BJ (cell line): ENCODE measurements at regions not wholly inside any gene's neighbourhood (a gene's known extent, or its start where the extent isn't known, plus 50 kb on each side); places are given as distances from the start of the nearest gene placed in this dataset.

Experiments
- CTCF ChIA-PET: fragments of 350-600 bp; formaldehyde crosslinking; extraction: SDS; loops from one replicate; lab custom pipeline; 2021; ENCODE audit warnings: antibody characterized with exemption, inconsistent platforms; lab: Yijun Ruan, JAX
- POLR2A ChIA-PET: fragments of 300-600 bp; sonication (Branson Sonifier 250); formaldehyde crosslinking; extraction: SDS; loops from one replicate; lab custom pipeline; 2021; ENCODE audit warnings: antibody characterized with exemption; lab: Charles Lee
- DNase-seq: peaks from one replicate; pipeline ENCODE4 v3.0.0-alpha.2; 2011; ENCODE audit warnings: low read depth
- H3K27me3 ChIP-seq: 2 replicates; pipeline ENCODE4 v1.6.0; 2011; ENCODE audit warnings: low read length; ENCODE audit not compliant: control insufficient read depth, insufficient read depth
- H3K36me3 ChIP-seq: 2 replicates; pipeline ENCODE4 v1.5.1; 2011; ENCODE audit warnings: low read length; ENCODE audit not compliant: control insufficient read depth, insufficient read depth
- H3K4me3 ChIP-seq: 2 replicates; pipeline ENCODE4 v1.5.1; 2011; ENCODE audit warnings: low read depth, mild to moderate bottlenecking, control low read depth, low read length
- TF ChIP-seq, protein P1 (sequence below): IDR thresholded peaks from 2 replicates; pipeline ENCODE4 v1.5.1; 2011; ENCODE audit warnings: low read depth, mild to moderate bottlenecking, control low read depth, inconsistent platforms, low read length, moderate library complexity; ENCODE audit not compliant: insufficient read depth

- TF ChIP-seq, protein P1, sequence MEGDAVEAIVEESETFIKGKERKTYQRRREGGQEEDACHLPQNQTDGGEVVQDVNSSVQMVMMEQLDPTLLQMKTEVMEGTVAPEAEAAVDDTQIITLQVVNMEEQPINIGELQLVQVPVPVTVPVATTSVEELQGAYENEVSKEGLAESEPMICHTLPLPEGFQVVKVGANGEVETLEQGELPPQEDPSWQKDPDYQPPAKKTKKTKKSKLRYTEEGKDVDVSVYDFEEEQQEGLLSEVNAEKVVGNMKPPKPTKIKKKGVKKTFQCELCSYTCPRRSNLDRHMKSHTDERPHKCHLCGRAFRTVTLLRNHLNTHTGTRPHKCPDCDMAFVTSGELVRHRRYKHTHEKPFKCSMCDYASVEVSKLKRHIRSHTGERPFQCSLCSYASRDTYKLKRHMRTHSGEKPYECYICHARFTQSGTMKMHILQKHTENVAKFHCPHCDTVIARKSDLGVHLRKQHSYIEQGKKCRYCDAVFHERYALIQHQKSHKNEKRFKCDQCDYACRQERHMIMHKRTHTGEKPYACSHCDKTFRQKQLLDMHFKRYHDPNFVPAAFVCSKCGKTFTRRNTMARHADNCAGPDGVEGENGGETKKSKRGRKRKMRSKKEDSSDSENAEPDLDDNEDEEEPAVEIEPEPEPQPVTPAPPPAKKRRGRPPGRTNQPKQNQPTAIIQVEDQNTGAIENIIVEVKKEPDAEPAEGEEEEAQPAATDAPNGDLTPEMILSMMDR = no peak
- ChIA-PET CTCF (interaction anchor here (0.7 to 2.0 kb wide), 3 partner anchors 12 to 119 kb away, joined by 3 to 6 read pairs (median 3); partner anchors contain the start of gene THBS1), POLR2A (interaction anchor here (0.5 to 1.6 kb wide), 2 partner anchors 98 to 326 kb away, joined by 5 read pairs; no protein-coding TSS in a partner anchor)
- no peaks in the 10 kb centered on the region for H3K27me3 ChIP-seq
- no peak overlapping the region for H3K4me3 ChIP-seq
- no peaks in the 10 kb centered on the region for H3K36me3 ChIP-seq
- no peak for DNase-seq
Measured at GRCh38 chr15:39461536-39462130, 119.2 kb upstream of the THBS1 start.

GRCh38 chr15:39462691-39463090, 118.2 kb upstream of the THBS1 start:
- POLR2A ChIA-PET = interaction anchor here (0.9 to 1.2 kb wide), 2 partner anchors 10 to 118 kb away, joined by 5 read pairs; partner anchors contain the start of gene THBS1
- no peaks in the 10 kb centered on the region for H3K27me3 ChIP-seq
- TF ChIP-seq, protein P1 = no peak
- H3K4me3 ChIP-seq = no peak overlapping the region
- no peak for DNase-seq
- H3K36me3 ChIP-seq = no peaks in the 10 kb centered on the region
- CTCF ChIA-PET = interaction anchor here (0.6 to 2.0 kb wide), 2 partner anchors 15 to 118 kb away, joined by 4 to 6 read pairs; partner anchors contain the start of gene THBS1

DNA sequence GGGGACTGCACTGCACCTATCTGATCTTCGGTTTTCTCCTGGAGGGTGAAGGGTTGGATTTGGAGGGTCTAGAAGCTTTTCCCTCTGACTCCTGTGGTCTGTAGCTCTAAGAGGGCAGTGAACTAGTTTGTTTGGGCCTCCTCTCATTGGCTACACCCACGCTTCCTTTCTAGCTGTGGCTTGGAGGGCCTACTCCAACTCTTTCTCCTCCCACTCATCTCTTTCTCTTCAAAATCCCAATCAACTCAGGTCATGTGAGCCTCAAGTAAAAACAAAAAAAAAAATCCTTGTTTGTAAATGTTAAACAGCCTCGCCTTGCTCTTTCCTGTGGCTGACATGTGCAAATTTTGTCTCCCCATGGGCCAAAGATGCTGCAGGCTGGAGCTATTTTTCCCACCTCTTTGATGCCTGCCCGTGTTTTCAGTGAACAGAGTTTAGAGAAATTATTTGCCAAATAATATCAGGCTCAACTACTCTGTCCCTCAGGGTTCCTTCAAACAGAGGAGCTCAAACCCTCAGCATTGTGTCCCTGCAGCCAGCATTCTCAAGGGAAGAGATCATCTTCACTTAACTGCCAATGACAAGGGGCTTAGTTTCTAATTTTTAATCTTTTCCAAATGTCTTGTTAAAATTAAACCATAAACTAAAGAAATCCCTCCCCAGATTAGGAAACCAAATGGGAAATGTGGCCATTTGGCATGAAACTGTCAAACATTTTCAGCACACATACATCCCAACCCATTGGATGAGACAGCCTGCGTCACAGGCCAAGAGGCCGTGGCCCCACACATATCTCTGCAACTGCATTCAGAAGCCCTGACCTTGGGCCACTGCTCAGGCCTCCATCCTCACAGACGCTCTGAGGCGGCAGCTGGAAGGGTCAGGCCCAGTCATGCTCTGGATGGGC, 114.8 kb upstream of the THBS1 start:
- no peaks in the 10 kb centered on the region for H3K36me3 ChIP-seq
- TF ChIP-seq, protein P1 = no peak
- H3K27me3 ChIP-seq = no peaks in the 10 kb centered on the region
- ChIA-PET CTCF (interaction anchor here (0.6 to 2.5 kb wide), 6 partner anchors 10 to 989 kb away, joined by 3 to 14 read pairs (median 5); partner anchors contain the start of gene THBS1), POLR2A (interaction anchor here (0.6 to 2.8 kb wide), 21 partner anchors 8 to 767 kb away, joined by 3 to 22 read pairs (median 4); partner anchors contain the start of gene THBS1)
- peak; percentile 94 for DNase-seq
- no peak overlapping the region for H3K4me3 ChIP-seq

GRCh38 chr15:39466750-39467105, 114.2 kb upstream of the THBS1 start:
- ChIA-PET POLR2A (interaction anchor here (0.6 to 2.8 kb wide), 15 partner anchors 12 to 338 kb away, joined by 3 to 22 read pairs (median 4); partner anchors contain the start of gene THBS1), CTCF (interaction anchor here (0.8 to 2.5 kb wide), 4 partner anchors 19 to 113 kb away, joined by 3 to 14 read pairs (median 6); partner anchors contain the start of gene THBS1)
- DNase-seq = no peak
- H3K4me3 ChIP-seq = no peak overlapping the region
- TF ChIP-seq, protein P1 = peak; percentile 33
- H3K27me3 ChIP-seq = no peaks in the 10 kb centered on the region
- no peaks in the 10 kb centered on the region for H3K36me3 ChIP-seq
